ENCODE measurements at regions not wholly inside any gene's neighbourhood (a gene's known extent, or its start where the extent isn't known, plus 50 kb on each side); places are given as distances from the start of the nearest gene placed in this dataset.

DNA sequence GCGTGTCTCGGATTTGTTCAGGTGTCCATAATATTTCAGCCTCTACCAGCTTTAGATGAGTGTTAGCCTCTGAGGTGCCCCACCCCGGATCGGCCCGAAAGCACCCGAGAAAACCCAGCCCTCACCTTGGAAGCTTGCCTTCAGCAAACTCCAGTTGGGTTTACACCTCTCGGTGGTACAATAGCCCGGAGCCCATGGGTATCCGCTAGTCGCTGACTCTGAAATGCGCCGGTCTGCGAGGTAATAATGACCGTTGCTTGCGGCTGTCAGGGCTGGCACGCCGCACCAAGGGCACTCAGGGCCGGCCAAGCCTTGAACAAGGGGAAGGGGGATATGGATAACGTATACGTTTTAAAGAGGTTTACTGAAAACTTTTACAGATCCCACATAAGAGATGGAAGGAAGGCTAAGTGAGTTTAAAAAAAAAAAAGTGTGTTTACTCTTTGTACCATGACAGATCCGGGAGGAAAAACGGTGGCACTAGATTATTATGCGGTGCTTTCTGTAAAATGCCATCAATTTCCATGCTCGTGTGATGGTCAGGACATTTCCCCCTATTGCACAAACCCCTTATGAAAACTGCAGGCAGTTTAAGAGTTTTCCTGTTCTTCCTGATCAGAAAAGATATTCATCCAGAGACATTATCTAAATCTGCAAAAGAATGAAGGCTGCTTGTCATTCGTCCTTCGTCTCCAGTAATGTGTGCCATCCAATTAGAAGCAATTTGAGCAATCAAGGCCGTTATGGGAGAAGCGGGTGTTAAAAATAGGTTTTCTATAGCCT, 124.2 kb downstream of the TMEM161B start:
- no peak for DNase-seq

DNA sequence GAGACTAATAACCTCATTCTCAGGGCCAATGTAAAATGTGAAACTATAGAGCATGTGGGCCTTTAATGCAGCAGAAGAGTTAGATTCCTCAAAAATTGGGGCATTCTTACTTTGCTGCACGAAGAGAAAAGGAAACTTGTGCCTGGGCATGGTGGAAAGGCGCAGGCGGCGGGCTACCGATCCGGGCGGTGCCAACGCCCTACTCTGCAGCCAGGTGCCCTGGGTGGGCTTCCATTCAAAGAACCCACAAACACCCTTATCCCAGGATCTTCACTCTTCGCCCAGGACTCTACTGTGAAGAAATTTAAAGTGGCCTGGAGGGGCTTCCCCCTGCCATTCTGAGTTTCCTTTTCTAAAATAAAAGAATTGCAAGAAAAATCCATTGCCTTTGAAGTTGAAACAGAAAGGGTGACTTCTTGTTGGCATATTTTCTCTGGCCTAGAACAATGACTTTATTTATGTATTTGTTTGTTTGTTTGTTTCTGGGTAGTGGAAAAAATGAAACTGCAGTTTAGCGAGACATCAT, 124.9 kb downstream of the TMEM161B start:
- no peak for DNase-seq

DNA sequence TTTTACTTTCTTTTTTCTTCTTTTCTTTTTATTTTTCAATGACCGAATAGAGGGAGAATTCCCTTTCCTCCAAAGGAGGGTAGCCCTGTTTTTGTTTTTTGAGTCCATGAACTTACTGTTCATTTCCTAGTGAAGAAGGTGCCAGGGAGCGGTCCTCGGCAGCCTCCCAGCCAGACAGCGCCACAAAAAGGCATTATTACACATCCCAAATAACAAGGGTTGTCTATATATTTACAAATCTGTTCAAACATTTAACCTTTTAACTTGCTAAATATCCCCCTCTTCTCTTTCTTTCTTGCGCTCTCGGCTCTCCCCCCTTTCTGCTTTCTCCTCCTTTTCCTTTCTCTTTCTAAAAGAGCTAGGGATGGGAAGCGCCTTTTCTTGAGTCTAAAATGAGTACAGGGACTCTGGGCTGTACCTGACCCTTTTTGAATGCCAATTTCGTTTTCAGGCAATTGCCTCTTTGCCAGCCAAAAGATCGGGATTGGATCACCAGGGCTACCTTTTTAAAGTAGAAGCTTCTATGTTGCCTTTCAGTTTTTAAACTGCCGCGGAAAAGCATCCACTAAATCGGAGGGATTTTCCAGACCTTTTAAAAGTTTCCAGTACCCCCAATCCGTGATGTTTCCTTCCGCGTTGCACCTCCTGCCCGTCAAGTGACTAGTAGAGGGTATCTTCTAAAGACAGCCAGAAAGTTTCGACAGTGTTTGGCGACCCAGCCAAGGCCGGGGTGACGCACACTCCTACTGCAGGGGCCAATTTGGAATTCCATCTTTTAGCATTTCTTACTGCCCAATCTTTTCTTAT, 125.6 kb downstream of the TMEM161B start:
- DNase-seq, result no peak

DNA sequence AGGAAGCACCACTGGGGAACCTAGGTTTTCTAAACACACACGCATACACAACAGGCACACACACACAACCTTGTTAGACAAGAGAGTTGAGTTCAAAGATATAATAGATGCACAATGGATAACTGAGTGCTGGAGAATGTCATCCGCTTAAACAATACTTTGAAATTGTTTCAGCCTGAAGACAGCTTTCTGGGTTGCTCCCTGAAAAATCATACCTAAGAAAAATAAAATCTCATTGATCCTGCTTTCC, 126.1 kb downstream of the TMEM161B start:
- no peak for DNase-seq

DNA sequence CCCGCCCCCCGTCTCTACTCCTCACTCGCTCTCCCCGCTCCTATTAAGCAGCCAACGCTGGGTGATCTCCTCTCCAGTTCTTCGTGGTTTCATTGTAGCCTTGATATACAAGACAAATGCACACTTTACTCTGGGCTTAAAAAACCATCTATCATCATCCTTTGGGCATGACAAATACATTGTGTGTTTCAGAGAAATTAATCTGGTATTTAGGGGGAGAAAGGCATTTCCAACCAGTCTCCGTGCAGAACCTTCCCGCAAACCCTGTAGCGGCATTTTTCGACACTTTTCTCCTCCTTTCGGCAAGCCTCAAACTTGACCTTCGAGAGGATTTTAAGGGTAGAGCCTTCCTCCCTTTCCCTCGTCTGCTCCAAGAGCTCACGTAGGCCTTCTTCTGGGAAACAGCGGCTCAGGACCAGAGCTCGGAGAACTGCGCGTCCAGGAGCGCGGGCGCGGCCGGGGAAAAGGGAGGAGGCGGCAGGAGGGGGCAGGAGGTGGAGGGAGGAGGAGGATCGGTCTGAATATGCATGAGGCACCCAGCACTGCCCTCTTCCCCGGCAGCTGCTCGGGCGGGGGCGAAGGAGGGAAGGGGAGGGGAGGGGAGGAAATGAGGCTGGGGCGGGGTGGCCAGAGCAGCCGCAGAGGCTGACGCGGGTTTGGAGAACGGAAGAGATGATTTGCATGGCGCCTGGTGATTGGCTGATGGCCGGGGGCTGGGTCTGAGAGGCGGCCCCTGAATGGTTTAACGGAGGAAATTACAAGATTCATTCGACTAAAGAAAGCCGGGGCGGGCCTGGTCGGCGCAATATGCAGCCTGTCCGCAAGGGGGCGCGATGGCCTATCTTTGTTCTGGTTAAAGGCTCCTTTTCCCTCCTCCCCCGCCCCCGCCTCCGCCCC, 127.5 kb downstream of the TMEM161B start:
- DNase-seq, result peak; percentile 98

DNA sequence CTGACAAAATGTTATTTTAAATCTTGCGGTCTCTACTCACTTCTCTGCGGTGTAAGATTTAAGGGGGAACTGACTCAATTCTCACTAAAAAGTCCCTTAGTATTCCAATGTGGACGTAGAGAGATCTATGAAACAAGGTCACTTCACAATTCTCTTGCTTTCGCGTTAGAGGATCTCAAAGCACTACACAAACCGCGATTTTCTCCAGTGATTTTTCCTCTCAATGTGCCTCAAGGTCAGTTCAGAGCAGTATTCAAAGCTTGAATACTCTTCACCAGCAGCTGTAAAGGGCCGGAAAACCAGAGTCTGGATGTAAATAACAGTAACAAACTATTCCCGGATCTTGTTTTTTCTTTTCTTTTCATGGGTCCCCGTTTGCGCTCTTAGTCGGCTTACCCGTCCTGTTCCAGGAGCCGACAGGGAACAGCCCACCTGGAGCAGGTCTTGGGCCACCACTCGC, 128.2 kb downstream of the TMEM161B start:
- DNase-seq, result no peak

DNA sequence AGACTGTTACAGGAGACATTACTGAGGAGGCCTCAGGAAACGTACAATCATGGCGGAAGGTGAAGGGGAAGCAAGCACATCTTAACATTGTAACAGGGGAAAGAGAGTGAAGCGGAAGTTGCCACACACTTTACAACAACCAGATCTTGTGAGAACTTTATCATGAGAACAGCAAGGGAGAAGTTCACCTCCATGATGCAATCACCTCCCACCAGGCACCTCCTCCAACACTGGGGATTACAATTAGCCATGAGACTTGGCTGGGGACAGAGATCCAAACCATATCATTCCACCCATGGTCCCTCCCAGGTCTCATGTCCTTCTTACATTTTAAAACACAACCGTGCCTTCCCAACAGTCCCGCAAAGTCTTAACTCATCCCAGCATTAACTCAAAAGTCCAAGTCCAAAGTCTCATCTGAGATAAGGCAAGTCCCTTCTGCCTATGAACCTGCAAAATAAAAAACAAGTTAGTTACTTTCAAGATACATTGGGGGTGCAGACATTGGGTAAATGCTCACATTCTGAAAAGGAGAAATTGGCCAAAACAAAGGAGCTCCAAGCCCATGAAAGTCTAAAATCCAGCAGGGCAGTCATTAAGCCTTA, 138.3 kb downstream of the TMEM161B start:
- DNase-seq, result no peak

DNA sequence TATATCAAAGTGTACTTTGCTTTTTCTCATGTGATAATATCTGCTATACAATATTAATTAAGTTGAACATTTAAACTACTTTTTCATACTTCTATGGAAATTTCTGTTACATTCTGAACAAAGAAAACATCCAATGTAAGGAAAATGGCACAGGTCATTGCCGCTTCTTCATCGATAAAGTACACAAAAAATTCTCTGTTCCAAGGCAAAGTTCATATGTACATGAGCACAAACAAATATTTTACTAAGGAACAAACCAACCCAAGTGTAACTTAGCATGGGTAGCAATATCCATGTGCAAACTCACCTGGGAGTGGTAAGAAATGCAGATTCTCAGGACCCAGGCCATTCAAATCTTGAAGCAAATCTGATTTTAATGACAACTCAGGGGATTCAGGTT, 139.8 kb downstream of the TMEM161B start:
- no peak for DNase-seq

DNA sequence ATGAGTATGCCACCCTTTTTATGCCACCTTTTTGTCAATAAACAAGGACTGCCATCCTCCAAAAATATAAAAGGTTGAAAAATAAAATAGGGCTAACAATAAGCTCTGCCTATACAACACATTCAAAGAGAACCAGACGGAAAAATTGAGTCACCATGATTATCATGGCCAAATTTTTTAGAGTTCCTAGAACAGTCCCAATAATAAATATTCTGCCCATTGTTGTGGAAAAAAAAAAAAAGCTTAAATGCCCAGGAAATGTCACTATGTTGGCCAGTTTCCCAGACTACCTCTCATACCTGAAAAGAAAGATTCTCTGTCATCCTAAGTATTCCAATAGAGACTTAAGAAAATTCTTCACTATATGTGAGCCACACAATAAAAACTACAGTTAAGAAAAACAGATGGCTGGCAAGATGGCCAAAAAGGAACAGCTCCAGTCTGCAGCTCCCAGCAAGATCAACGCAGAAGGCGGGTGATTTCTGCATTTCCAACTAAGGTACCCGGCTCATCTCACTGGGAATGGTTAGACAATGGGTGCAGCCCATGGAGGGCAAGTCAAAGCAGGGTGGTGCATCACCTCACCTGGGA, 149.0 kb downstream of the TMEM161B start:
- DNase-seq, result no peak

DNA sequence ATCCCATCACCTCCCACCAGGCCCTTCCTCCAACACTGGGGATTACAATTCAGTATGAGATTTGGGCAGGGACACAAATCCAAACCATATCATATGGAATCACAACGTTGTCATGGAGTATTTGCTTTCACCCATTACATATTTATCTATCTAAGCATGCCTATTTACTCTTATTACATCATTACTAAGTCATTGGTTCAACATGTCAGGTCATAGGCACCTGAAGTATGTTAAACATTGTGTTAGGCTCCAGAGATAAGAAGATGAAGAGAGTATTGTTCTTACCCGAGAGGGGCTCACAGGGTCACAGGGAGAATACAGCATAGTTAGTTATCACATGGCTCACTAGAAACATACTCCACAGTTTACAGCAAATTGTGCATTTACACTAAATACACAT, 150.5 kb downstream of the TMEM161B start:
- DNase-seq, result no peak

DNA sequence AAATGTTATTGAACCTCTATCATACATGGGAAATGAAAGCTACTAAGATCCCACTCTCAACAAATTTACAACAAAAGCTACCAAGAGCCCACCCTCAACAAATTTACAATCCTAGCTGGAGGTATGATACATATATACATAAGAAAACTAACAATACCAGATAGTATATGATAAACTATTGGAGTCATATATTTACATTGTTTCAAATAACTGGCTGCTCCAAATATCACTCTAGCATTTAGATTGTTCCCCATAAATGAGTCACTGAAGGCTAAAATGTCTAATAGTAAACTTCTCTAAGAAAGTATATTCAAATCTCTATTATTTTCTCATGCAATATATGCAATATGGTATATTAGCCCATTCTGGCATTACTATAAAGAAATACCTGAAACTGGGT, 151.1 kb downstream of the TMEM161B start:
- DNase-seq, result no peak

DNA sequence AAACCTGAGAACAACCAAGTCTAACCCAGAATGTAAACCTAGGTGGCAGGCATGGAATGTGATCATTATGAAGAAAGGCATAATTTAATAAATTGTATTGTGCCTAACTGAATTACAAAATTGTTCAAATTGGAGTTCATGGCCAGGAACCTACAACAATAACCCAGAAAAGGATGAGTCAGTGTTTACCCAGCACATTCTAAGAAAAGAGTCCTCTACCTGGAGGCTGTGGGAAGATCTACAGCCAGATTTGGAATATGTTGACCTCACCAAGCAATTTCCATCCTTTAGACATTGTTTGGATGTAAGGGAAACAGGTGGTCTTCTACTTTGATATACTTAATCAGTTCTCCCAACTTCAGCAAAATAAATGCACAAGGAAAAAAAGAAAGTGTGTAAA, 152.2 kb downstream of the TMEM161B start:
- no peak for DNase-seq

DNA sequence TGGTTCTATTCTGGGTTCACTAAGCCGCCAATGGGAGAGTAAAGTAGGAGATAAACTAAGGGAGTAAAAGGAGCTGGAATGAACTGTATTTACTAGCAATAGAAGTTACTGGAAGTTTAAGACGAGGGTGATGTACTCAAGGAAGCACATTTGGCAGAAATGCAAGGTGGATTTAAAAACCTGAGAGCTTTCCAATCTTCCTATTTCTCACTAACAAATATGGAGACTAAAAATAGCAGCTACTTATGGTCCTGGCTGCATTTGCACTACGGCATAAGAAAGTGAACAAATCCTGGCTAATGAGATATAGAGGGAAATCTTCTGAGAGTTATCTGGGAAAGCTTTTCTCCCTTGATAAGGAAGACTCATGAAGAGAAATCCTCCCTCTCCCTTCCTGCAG, 153.4 kb downstream of the TMEM161B start:
- no peak for DNase-seq

DNA sequence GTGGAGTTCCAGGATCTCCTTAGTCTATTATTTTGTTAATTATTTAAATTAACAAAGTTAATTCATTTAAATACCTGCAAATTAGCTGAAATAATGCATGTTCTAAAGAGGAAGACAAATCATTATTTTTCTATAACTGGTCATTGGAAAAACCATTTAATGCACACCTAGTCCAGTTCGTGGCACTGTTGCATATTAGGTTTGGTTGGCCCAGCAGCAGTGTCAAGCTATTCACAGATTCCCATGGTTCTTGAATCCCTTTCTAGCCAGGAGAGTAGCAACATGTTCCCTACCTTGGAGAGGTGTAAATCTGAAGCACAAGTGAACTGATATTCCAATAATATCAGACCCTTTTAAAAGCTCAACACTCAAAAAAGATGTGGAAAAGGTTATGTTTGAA, 155.2 kb downstream of the TMEM161B start:
- DNase-seq, result no peak

DNA sequence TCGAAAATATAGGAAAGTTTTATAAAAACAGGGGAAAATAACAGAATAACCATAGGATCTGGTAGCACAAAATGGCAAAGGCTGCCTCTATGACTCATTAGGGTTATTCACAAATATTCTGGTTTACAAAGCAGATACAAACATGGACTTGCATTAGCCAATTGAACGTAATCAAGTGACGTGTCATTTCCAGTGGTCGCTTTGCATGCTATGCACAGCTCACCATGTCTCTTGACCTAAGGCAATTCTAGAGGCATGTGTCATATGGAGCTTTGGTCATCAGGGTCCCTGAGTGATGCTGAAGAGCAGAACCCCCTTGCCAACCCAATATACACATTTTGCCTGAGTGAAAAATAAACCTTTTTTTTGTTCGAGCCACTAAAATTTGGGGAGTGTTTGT, 158.8 kb downstream of the TMEM161B start:
- DNase-seq, result no peak

DNA sequence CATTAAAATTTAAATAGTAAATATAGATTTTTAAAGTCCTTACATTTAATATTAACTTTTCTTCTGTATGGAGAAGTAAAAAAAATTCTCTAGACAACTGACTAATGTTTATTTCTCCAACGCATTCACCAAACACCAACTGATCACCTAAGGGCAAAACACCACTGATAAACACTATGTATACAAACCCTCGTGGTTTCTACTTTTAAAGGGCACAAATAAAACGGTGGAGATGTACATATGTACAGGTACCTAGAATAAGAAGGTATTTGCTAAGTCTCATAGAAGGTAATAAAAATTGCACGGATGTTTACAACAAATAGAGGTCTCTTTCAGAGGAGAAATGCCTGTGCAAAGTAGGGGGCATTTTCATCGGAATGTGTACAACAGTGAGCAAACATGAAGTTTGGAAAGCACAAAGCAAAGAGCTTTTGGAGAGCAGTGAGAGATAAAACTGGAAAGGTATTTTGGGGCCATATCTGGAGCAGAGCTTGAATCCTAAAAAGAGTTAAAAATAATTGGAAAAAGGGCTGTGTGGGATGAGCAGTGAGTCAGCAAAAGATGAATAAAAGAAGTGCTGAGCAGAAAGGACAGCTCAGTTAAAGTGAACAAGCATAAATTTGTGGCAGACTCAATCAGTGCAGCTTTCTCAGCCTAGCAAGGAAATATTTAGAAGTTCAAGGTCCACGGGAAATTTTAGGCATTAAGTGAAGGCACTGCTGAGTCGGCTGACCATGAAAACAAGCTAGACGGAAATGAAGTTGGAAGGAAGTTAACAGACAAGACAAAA, 160.0 kb downstream of the TMEM161B start:
- DNase-seq, result no peak

DNA sequence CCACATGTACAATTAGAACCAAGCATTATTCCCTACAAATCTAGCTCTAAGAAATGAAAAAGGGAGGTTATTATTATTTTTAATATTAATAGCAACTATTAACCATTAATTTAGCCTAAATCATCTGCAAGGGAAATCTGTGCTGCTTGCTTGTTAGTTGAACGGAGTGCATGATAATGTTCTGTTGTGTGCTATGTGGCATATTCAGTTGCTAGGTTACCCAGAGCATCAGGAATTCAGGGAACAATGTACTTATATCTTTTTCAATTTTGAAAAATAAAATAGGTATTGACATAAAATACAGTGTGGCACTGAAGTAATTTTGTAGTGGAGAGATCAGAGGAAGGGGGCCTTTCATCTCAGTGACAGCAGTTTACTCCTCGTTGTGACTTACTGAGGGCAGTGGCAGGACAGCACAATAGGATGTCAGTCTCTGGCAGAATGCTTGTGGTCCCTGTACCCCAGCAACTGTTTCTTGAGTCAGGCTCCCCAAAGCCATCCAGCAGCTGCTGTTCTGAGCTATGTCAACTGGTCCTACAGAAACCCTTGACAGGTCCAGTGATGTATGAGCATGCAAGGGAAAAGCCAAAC, 173.6 kb downstream of the TMEM161B start:
- no peak for DNase-seq

DNA sequence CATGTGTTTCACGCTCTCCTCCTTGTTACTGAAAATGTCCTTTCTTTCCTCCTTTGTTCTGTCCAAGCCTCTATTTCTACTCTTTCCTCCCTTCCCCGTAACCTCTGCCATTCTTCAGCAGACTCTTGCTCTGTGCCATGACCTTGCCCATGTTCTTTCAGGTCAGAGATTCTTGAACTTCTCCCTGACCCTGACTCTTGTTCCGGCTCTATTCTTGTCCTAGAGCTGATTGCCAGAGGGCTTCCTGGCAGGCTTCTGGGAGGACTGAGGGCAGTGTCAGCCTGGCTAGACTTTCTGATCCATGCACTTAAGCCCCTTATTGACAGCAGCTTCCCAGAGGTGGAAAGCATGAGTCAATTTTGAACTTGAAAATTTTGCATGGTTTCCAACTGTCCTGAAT, 174.2 kb downstream of the TMEM161B start:
- no peak for DNase-seq

DNA sequence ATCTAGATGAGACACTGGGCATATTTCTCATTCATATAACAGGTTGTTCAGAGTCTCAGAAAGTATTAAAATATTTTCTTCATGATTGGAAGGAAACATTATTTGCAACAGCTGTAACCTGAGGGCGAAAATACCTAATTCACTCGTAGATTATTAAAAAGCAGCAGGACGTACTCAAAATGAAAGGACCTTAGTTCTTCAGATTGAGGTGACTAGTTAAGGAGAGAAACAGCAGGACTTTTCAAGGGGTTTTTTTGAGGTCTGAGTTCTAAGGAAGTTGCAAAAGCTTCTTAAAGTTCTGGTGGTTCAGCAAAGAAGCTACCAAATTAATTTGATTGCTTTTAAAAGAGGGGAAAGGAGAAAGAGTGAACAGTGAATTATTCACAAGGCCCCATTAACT, 174.9 kb downstream of the TMEM161B start:
- no peak for DNase-seq

DNA sequence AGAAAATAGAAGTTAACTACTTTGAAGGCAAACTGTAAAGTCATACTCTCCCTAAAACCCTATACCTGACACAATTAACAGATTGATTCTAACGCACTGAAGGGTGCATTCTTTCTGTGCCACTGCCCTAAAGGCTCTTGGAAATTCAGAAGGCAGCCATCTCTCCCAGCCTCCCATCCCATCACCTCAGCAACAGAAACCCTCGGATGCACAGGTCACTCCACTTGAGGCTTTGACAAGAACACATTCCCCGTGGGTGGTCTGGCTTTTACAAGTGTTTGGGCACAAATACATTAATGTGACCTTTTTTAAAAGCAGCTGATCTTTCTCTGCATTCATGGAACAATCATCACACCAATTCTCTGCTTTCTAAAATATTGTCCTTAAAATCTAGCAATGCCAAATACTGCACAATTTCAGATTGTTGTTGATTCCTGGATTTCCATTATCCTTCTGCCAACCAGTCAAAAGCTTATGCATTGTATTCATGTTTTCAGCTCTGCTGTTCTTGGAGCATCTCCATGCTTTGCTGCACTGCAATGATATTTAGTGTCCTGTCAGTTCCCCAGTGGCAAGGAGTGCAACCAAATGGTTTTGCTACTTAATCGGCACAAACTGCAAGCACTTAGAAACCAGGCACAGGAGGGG, 175.6 kb downstream of the TMEM161B start:
- no peak for DNase-seq

DNA sequence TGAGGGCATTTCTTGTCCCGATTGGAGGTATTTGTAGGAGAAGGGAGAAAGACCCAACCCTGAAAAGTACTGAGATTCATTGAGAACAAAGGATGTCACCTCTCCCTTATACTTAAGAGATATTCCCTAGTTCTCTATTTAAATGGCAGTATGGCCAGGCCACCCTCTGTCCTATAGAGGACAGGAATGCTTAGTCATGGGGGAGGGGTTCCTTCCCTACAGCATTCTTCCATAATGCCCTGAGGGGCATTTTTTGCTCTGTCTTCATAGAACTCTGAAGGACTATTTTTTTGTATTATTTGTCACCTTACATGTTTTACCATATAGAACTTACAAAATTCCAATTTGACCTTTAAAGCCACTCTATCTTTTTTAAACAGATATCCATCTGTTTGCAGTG, 176.3 kb downstream of the TMEM161B start:
- no peak for DNase-seq

All from COR-L47 (cell line).